WTC11 (cell line): ENCODE measurements at regions not wholly inside any gene's neighbourhood (a gene's known extent, or its start where the extent isn't known, plus 50 kb on each side); places are given as distances from the start of the nearest gene placed in this dataset.

Experiments used
- ATAC-seq: fragments of 200-7000 bp; cut with Tn5 transposase; 2 replicates; pipeline ENCODE4 v1.10.0; 2021; ENCODE audit warnings: mild to moderate bottlenecking, moderate library complexity
- CTCF ChIA-PET: fragments of 300-600 bp; sonication (Branson Sonifier 250); formaldehyde crosslinking; loops from one replicate; lab custom pipeline; 2021; ENCODE audit warnings: antibody characterized with exemption; lab: Charles Lee
- POLR2A ChIA-PET: fragments of 350-600 bp; sonication (Branson Sonifier 250); formaldehyde crosslinking; loops from one replicate; lab custom pipeline; 2021; ENCODE audit warnings: antibody characterized with exemption; lab: Charles Lee
- DNase-seq: peaks from one replicate; pipeline ENCODE4 v3.0.0; 2021; ENCODE audit warnings: low spot score
- H3K27ac Mint-ChIP-seq: 2 replicates; pipeline ENCODE4 v1.8.0; 2021; ENCODE audit warnings: mixed read lengths
- H3K27me3 Mint-ChIP-seq: 2 replicates; pipeline ENCODE4 v1.8.0; 2021; ENCODE audit warnings: low read depth, mild to moderate bottlenecking, moderate library complexity, mixed read lengths
- H3K36me3 Mint-ChIP-seq: 2 replicates; pipeline ENCODE4 v1.8.0; 2021; ENCODE audit warnings: mixed read lengths
- H3K4me1 Mint-ChIP-seq: 2 replicates; pipeline ENCODE4 v1.8.0; 2022; ENCODE audit warnings: mixed read lengths
- H3K4me3 Mint-ChIP-seq: 2 replicates; pipeline ENCODE4 v1.8.0; 2021; ENCODE audit warnings: mild to moderate bottlenecking, moderate library complexity, mixed read lengths
- H3K9me3 Mint-ChIP-seq: 2 replicates; pipeline ENCODE4 v1.8.0; 2021; ENCODE audit warnings: mixed read lengths
- CREB1 ChIP-seq: sonication (generic); formaldehyde crosslinking; IDR thresholded peaks from 2 replicates; pipeline ENCODE4 v1.8.0; 2023; ENCODE audit warnings: mild to moderate bottlenecking, missing genetic modification reagents
- EMX1 ChIP-seq: fragments of 250-450 bp; sonication (Bioruptor Pico); IDR thresholded peaks from 2 replicates; pipeline ENCODE4 v1.8.0; 2021; ENCODE audit warnings: mild to moderate bottlenecking
- GRHL2 ChIP-seq: fragments of 250-450 bp; sonication (Bioruptor Pico); IDR thresholded peaks from 2 replicates; pipeline ENCODE4 v1.8.0; 2022; ENCODE audit warnings: mild to moderate bottlenecking, moderate library complexity; ENCODE audit not compliant: insufficient replicate concordance, severe bottlenecking
- GTF2I ChIP-seq: fragments of 250-450 bp; sonication (Bioruptor Pico); conservative IDR thresholded peaks from 2 replicates; pipeline ENCODE4 v1.4.0; 2021; ENCODE audit warnings: mild to moderate bottlenecking
- JUN ChIP-seq: sonication (generic); formaldehyde crosslinking; IDR thresholded peaks from 2 replicates; pipeline ENCODE4 v1.8.0; 2023; ENCODE audit warnings: mild to moderate bottlenecking, missing genetic modification reagents
- KAT7 ChIP-seq: sonication (generic); formaldehyde crosslinking; IDR thresholded peaks from 2 replicates; pipeline ENCODE4 v1.8.1; 2023; ENCODE audit warnings: missing genetic modification reagents, mild to moderate bottlenecking, borderline replicate concordance
- PRRX2 ChIP-seq: fragments of 250-450 bp; sonication (Bioruptor Pico); IDR thresholded peaks from 2 replicates; pipeline ENCODE4 v1.8.0; 2021; ENCODE audit warnings: mild to moderate bottlenecking
- ZBTB21 ChIP-seq: sonication (generic); formaldehyde crosslinking; IDR thresholded peaks from 2 replicates; pipeline ENCODE4 v1.8.1; 2023; ENCODE audit warnings: mild to moderate bottlenecking, missing genetic modification reagents, borderline replicate concordance
- ZNF416 ChIP-seq: fragments of 250-450 bp; sonication (Bioruptor Pico); IDR thresholded peaks from 2 replicates; pipeline ENCODE4 v1.9.0; 2021; ENCODE audit warnings: mild to moderate bottlenecking, inconsistent platforms
- TF ChIP-seq, protein P1 (sequence below): fragments of 250-450 bp; sonication (Bioruptor Pico); IDR thresholded peaks from 2 replicates; pipeline ENCODE4 v1.9.0; 2021; ENCODE audit warnings: mild to moderate bottlenecking
- TF ChIP-seq, protein P2 (sequence below): fragments of 200-600 bp; IDR thresholded peaks from 2 replicates; pipeline ENCODE4 v1.8.0; 2022; ENCODE audit warnings: antibody characterized with exemption
- TF ChIP-seq, protein P3 (sequence below): fragments of 250-450 bp; sonication (Bioruptor Pico); IDR thresholded peaks from 2 replicates; pipeline ENCODE4 v1.8.0; 2021; ENCODE audit warnings: mild to moderate bottlenecking
- TF ChIP-seq, protein P4 (sequence below): sonication (generic); formaldehyde crosslinking; IDR thresholded peaks from 2 replicates; pipeline ENCODE4 v1.8.1; 2022; ENCODE audit warnings: missing genetic modification reagents, borderline replicate concordance
- TF ChIP-seq, protein P5 (sequence below): sonication (generic); formaldehyde crosslinking; conservative IDR thresholded peaks from 2 replicates; pipeline ENCODE4 v1.8.1; 2023; ENCODE audit warnings: mild to moderate bottlenecking, low read depth, missing genetic modification reagents, moderate library complexity
- TF ChIP-seq, protein P6 (sequence below): fragments of 250-450 bp; sonication (Bioruptor Pico); IDR thresholded peaks from 2 replicates; pipeline ENCODE4 v1.9.0; 2021; ENCODE audit warnings: mild to moderate bottlenecking
- TF ChIP-seq, protein P7 (sequence below): sonication (generic); formaldehyde crosslinking; IDR thresholded peaks from 2 replicates; pipeline ENCODE4 v1.8.1; 2022; ENCODE audit warnings: mild to moderate bottlenecking, moderate library complexity, missing genetic modification reagents
- TF ChIP-seq, protein P8 (sequence below): sonication (generic); formaldehyde crosslinking; IDR thresholded peaks from 2 replicates; pipeline ENCODE4 v1.8.1; 2023; ENCODE audit warnings: mild to moderate bottlenecking, missing genetic modification reagents

DNA sequence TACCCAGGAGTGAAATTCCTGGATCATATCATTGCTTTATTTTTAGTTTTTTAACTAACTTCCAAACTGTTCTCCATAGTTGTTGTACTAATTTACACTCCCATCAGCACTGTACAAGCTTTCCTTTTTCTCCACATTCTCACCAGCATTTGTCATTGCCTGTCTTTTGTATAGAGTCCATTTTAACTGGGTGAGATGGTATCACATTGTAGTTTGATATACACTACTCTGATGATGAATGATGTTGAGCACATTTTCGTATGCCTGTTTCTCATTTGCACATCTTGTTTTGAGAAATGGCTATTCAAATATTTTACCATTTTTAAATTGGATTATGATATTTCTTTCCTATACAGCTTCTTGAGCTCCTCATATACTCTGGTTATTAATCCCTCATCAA is 1586.6 kb downstream of the SI start (continued):
- TF ChIP-seq, protein P1, sequence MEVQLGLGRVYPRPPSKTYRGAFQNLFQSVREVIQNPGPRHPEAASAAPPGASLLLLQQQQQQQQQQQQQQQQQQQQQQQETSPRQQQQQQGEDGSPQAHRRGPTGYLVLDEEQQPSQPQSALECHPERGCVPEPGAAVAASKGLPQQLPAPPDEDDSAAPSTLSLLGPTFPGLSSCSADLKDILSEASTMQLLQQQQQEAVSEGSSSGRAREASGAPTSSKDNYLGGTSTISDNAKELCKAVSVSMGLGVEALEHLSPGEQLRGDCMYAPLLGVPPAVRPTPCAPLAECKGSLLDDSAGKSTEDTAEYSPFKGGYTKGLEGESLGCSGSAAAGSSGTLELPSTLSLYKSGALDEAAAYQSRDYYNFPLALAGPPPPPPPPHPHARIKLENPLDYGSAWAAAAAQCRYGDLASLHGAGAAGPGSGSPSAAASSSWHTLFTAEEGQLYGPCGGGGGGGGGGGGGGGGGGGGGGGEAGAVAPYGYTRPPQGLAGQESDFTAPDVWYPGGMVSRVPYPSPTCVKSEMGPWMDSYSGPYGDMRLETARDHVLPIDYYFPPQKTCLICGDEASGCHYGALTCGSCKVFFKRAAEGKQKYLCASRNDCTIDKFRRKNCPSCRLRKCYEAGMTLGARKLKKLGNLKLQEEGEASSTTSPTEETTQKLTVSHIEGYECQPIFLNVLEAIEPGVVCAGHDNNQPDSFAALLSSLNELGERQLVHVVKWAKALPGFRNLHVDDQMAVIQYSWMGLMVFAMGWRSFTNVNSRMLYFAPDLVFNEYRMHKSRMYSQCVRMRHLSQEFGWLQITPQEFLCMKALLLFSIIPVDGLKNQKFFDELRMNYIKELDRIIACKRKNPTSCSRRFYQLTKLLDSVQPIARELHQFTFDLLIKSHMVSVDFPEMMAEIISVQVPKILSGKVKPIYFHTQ (CRISPR knock-in tag): no peak
- TF ChIP-seq JUN (CRISPR knock-in tag): no peak

DNA sequence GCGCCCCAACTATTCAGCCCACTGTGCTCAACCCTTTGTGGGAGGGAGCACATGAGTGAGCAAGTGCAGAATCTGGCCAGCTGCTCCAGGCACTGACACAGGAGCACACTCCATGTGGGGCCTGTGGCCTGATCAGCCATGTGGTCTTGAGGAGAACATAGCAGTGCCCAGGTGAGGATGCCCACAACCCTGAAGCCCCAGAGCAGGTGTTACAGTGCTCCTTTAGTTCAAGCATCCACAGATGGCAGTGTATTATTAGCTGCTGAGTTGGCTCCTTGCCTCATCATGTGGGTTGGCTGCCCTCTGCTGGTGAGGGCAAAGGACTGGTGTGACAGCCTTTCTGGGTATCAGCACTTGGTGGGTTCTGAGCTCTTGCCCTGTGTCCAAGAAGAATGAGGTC is 1588.2 kb downstream of the SI start:
- Mint-ChIP-seq H3K4me1 (no peaks in the 10 kb centered on the region), H3K36me3 (peaks cover 10% of the 10 kb centered on the region), H3K4me3 (no peak overlapping the region), H3K27ac (no peak overlapping the region), H3K9me3 (peaks cover 19% of the 10 kb centered on the region), H3K27me3 (no peaks in the 10 kb centered on the region)
- ChIA-PET CTCF (interaction anchor here (0.5 to 1.2 kb wide), 6 partner anchors 12 to 1636 kb away, joined by 3 to 7 read pairs (median 4); no protein-coding TSS in a partner anchor), POLR2A (no interaction called here)
- peak; percentile 99 for ATAC-seq
- TF ChIP-seq PRRX2 (CRISPR knock-in tag): no peak
- TF ChIP-seq GTF2I (CRISPR knock-in tag): no peak
- TF ChIP-seq KAT7 (CRISPR knock-in tag): no peak
- TF ChIP-seq, protein P2, sequence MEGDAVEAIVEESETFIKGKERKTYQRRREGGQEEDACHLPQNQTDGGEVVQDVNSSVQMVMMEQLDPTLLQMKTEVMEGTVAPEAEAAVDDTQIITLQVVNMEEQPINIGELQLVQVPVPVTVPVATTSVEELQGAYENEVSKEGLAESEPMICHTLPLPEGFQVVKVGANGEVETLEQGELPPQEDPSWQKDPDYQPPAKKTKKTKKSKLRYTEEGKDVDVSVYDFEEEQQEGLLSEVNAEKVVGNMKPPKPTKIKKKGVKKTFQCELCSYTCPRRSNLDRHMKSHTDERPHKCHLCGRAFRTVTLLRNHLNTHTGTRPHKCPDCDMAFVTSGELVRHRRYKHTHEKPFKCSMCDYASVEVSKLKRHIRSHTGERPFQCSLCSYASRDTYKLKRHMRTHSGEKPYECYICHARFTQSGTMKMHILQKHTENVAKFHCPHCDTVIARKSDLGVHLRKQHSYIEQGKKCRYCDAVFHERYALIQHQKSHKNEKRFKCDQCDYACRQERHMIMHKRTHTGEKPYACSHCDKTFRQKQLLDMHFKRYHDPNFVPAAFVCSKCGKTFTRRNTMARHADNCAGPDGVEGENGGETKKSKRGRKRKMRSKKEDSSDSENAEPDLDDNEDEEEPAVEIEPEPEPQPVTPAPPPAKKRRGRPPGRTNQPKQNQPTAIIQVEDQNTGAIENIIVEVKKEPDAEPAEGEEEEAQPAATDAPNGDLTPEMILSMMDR: peak; percentile 64
- TF ChIP-seq, protein P3, sequence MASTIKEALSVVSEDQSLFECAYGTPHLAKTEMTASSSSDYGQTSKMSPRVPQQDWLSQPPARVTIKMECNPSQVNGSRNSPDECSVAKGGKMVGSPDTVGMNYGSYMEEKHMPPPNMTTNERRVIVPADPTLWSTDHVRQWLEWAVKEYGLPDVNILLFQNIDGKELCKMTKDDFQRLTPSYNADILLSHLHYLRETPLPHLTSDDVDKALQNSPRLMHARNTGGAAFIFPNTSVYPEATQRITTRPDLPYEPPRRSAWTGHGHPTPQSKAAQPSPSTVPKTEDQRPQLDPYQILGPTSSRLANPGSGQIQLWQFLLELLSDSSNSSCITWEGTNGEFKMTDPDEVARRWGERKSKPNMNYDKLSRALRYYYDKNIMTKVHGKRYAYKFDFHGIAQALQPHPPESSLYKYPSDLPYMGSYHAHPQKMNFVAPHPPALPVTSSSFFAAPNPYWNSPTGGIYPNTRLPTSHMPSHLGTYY (CRISPR knock-in tag): no peak
- no peak for TF ChIP-seq GRHL2
- DNase-seq: peak; percentile 79

DNA sequence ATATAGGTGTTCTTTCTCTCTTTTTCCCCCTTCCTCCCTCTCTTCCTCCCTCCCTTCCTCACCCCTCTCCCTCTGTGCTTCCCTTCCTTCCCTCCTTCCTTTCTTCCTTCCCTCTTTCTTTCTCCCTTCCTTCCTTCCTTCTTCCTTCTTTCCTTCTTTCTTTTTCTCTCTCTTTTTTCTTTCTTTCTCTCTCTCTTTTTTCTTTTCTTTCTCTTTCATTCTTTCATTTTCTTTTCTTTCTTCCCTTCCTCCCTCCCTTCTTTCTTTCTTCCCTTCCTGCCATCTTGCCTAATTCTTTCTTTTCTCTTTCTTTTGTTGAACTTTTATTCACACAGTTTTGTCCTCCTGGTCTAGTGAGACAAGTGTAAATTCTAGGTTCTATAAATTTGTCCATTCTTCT is 1595.6 kb downstream of the SI start:
- Mint-ChIP-seq H3K4me3 (no peak overlapping the region), H3K36me3 (0 out of 2 replicates have a peak, but pooled peaks cover 2% of the 10 kb centered on the region), H3K4me1 (no peaks in the 10 kb centered on the region), H3K9me3 (peaks cover 11% of the 10 kb centered on the region; the same call in 1 of the 2 replicates), H3K27me3 (no peaks in the 10 kb centered on the region), H3K27ac (no peak overlapping the region)
- CTCF ChIA-PET: no interaction called here
- TF ChIP-seq, protein P4, sequence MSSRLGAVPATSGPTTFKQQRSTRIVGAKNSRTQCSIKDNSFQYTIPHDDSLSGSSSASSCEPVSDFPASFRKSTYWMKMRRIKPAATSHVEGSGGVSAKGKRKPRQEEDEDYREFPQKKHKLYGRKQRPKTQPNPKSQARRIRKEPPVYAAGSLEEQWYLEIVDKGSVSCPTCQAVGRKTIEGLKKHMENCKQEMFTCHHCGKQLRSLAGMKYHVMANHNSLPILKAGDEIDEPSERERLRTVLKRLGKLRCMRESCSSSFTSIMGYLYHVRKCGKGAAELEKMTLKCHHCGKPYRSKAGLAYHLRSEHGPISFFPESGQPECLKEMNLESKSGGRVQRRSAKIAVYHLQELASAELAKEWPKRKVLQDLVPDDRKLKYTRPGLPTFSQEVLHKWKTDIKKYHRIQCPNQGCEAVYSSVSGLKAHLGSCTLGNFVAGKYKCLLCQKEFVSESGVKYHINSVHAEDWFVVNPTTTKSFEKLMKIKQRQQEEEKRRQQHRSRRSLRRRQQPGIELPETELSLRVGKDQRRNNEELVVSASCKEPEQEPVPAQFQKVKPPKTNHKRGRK (CRISPR knock-in tag): peak; percentile 75; the same call in 1 of the 2 replicates
- TF ChIP-seq ZBTB21 (CRISPR knock-in tag): no peak
- DNase-seq (no peak), ATAC-seq (no peak)
- POLR2A ChIA-PET: no interaction called here

DNA sequence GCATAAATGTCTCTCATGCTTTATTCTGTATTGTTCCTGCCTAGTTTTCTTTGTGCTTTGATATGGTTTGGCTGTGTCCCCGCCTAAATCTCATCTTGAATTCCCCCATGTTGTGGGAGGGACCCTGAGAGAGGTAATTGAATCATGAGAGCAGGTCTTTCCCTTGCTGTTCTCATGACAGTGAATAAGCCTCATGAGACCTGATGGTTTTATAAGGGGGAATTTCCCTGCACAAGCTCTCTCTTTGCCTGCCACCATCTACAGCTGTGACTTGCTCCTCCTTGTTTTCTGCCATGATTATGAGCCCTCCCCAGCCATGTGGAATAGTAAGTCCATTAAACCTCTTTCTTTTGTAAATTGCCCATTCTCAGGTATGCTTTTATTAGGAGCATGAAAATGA is 1596.6 kb downstream of the SI start:
- H3K4me3 Mint-ChIP-seq: no peak overlapping the region
- DNase-seq (no peak), ATAC-seq (no peak)
- peaks cover 11% of the 10 kb centered on the region; the same call in 1 of the 2 replicates for H3K9me3 Mint-ChIP-seq
- 0 out of 2 replicates have a peak, but pooled peaks cover 2% of the 10 kb centered on the region for H3K36me3 Mint-ChIP-seq
- ChIA-PET CTCF (no interaction called here), POLR2A (no interaction called here)
- no peaks in the 10 kb centered on the region for H3K27me3 Mint-ChIP-seq
- H3K4me1 Mint-ChIP-seq: no peaks in the 10 kb centered on the region
- H3K27ac Mint-ChIP-seq: no peak overlapping the region
- TF ChIP-seq, protein P5, sequence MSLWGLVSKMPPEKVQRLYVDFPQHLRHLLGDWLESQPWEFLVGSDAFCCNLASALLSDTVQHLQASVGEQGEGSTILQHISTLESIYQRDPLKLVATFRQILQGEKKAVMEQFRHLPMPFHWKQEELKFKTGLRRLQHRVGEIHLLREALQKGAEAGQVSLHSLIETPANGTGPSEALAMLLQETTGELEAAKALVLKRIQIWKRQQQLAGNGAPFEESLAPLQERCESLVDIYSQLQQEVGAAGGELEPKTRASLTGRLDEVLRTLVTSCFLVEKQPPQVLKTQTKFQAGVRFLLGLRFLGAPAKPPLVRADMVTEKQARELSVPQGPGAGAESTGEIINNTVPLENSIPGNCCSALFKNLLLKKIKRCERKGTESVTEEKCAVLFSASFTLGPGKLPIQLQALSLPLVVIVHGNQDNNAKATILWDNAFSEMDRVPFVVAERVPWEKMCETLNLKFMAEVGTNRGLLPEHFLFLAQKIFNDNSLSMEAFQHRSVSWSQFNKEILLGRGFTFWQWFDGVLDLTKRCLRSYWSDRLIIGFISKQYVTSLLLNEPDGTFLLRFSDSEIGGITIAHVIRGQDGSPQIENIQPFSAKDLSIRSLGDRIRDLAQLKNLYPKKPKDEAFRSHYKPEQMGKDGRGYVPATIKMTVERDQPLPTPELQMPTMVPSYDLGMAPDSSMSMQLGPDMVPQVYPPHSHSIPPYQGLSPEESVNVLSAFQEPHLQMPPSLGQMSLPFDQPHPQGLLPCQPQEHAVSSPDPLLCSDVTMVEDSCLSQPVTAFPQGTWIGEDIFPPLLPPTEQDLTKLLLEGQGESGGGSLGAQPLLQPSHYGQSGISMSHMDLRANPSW: no peak
- no peak for TF ChIP-seq CREB1
- TF ChIP-seq, protein P6, sequence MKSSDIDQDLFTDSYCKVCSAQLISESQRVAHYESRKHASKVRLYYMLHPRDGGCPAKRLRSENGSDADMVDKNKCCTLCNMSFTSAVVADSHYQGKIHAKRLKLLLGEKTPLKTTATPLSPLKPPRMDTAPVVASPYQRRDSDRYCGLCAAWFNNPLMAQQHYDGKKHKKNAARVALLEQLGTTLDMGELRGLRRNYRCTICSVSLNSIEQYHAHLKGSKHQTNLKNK: no peak
- TF ChIP-seq, protein P7, sequence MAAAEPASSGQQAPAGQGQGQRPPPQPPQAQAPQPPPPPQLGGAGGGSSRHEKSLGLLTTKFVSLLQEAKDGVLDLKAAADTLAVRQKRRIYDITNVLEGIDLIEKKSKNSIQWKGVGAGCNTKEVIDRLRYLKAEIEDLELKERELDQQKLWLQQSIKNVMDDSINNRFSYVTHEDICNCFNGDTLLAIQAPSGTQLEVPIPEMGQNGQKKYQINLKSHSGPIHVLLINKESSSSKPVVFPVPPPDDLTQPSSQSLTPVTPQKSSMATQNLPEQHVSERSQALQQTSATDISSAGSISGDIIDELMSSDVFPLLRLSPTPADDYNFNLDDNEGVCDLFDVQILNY (CRISPR knock-in tag): no peak
- TF ChIP-seq ZNF416 (CRISPR knock-in tag): no peak
- no peak for TF ChIP-seq EMX1 (CRISPR knock-in tag)
- TF ChIP-seq, protein P8, sequence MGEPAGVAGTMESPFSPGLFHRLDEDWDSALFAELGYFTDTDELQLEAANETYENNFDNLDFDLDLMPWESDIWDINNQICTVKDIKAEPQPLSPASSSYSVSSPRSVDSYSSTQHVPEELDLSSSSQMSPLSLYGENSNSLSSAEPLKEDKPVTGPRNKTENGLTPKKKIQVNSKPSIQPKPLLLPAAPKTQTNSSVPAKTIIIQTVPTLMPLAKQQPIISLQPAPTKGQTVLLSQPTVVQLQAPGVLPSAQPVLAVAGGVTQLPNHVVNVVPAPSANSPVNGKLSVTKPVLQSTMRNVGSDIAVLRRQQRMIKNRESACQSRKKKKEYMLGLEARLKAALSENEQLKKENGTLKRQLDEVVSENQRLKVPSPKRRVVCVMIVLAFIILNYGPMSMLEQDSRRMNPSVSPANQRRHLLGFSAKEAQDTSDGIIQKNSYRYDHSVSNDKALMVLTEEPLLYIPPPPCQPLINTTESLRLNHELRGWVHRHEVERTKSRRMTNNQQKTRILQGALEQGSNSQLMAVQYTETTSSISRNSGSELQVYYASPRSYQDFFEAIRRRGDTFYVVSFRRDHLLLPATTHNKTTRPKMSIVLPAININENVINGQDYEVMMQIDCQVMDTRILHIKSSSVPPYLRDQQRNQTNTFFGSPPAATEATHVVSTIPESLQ: no peak
